Activated CD8-positive, alpha-beta T cell treated with anti-CD3 and anti-CD28 coated beads, Interleukin-2, amount 10 ng/mL, durations not matched to agents 7 days and 5 days (primary cell): ENCODE measurements at regions not wholly inside any gene's neighbourhood (a gene's known extent, or its start where the extent isn't known, plus 50 kb on each side); places are given as distances from the start of the nearest gene placed in this dataset.

Experiments
- ATAC-seq: fragments of 150-1000 bp; cut with Tn5 transposase; one replicate; pipeline ENCODE4 v1.10.0; 2021; ENCODE audit warnings: moderate library complexity
- CTCF ChIA-PET: fragments of 350-600 bp; sonication (Branson Sonifier 250); formaldehyde crosslinking; loops from one replicate; lab custom pipeline; 2021; ENCODE audit warnings: antibody characterized with exemption; lab: Charles Lee
- POLR2A ChIA-PET: fragments of 350-600 bp; sonication (Branson Sonifier 250); formaldehyde crosslinking; loops from one replicate; lab custom pipeline; 2021; ENCODE audit warnings: antibody characterized with exemption; lab: Charles Lee
- DNase-seq: peaks from one replicate; pipeline ENCODE4 v3.0.0-alpha.2; 2020
- H3K27ac Mint-ChIP-seq: one replicate; pipeline ENCODE4 v1.8.0; 2021; ENCODE audit warnings: mild to moderate bottlenecking, mixed read lengths
- H3K27me3 Mint-ChIP-seq: one replicate; pipeline ENCODE4 v1.8.0; 2021; ENCODE audit warnings: low read depth, mixed read lengths
- H3K36me3 Mint-ChIP-seq: one replicate; pipeline ENCODE4 v1.8.0; 2021; ENCODE audit warnings: low read depth, mixed read lengths
- H3K4me1 Mint-ChIP-seq: one replicate; pipeline ENCODE4 v1.8.0; 2021; ENCODE audit warnings: low read depth, mixed read lengths
- H3K4me3 Mint-ChIP-seq: one replicate; pipeline ENCODE4 v1.8.0; 2021; ENCODE audit warnings: mild to moderate bottlenecking, mixed read lengths
- H3K9me3 Mint-ChIP-seq: one replicate; pipeline ENCODE4 v1.8.0; 2022; ENCODE audit warnings: mixed read lengths; ENCODE audit not compliant: insufficient read depth

DNA sequence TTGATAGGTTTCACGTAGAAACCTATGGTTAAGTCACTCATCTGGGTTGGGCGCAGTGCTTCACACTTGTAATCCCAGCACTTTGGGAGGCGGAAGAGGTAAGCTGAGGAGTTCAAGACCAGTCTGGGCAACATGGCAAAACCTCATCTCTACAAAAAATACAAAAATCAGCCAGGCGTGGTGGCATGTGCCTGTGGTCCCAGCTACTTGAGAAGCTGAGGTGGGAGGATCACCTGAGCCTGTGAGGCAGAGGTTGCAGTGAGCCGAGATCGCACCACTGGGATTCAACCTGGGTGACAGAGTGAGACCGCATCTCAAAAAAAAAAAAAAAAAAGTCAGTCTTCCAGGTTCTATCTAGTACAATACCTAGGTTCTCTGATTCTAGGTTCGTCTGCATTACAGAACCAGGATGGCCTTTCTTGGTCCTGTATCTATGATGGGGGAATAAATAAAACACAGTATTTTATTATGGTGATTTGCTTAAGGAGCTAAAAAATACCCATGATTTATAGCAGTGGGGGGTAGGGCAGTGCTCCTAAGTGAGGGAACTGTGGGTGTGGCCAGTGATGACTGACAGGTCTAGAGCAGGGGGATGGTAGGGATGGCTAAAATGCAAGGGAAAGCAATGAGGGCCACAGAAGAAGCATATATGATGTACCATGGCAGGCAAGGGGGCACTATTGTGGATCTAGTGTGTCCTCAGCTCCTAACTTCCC is 65.5 kb upstream of the NUP160 start:
- Mint-ChIP-seq H3K36me3 (no peaks in the 10 kb centered on the region), H3K9me3 (no peaks in the 10 kb centered on the region), H3K27me3 (no peaks in the 10 kb centered on the region), H3K27ac (no peak overlapping the region), H3K4me3 (no peak overlapping the region), H3K4me1 (peaks cover 26% of the 10 kb centered on the region)
- POLR2A ChIA-PET, result no interaction called here
- DNase-seq (no peak), ATAC-seq (no peak)
- CTCF ChIA-PET, result interaction anchor here (1.2 to 1.7 kb wide), 3 partner anchors 21 to 195 kb away, joined by 3 to 7 read pairs (median 5); no protein-coding TSS in a partner anchor

DNA sequence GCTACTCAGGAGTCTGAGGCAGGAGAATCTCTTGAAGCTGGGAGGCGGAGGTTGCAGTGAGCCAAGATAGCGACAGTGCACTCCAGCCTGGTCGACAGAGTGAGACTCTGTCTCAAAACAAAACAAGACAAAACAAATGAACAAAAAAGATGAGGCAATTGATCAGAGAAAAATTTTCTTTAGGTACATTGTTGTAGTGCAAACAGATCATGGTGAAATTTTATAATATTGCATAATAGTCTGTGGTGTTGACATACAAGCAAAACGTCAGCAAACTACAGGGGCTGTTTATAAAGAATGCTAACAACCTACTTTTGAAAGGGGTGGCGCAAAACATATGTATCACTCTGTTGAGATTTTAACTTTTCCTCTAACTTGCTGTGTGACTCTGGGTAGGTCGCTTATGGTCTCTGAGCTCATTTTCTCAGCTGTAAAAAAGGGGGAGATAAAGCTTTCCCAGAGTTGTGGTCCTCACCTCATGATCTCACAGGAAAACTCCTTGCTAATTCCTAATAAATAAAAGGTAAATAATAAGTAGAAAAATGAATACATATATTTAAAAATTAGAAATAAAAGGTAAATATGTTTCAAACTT is 64.8 kb upstream of the NUP160 start:
- H3K27ac Mint-ChIP-seq, result no peak overlapping the region
- no peaks in the 10 kb centered on the region for H3K9me3 Mint-ChIP-seq
- H3K4me1 Mint-ChIP-seq, result peaks cover 21% of the 10 kb centered on the region
- CTCF ChIA-PET, result interaction anchor here (1.2 to 1.7 kb wide), 3 partner anchors 22 to 196 kb away, joined by 3 to 7 read pairs (median 5); no protein-coding TSS in a partner anchor
- no peak overlapping the region for H3K4me3 Mint-ChIP-seq
- H3K27me3 Mint-ChIP-seq, result no peaks in the 10 kb centered on the region
- no peak for DNase-seq
- H3K36me3 Mint-ChIP-seq, result no peaks in the 10 kb centered on the region
- ATAC-seq, result no peak
- POLR2A ChIA-PET, result no interaction called here

DNA sequence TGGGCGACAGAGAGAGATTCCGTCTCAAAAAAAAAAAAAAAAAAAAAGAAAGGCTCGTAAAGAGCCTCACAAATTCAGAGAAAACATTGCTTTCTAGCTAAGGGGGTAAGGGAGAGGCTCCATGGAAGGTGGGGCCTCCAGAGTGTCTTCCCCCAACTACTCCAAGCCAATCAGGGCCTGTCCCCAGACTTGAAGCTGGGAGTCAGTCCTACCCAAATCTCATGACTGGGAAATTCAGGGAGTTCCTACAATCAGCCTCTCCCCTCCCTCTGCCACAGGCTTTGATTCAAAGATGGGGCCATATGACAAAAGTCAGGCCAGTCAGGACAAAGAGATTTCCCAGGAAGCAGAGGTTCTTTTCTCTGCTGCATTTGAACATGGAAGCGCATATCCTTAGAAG is 63.0 kb upstream of the NUP160 start:
- H3K4me3 Mint-ChIP-seq, result no peak overlapping the region
- H3K9me3 Mint-ChIP-seq, result no peaks in the 10 kb centered on the region
- DNase-seq, result no peak
- H3K36me3 Mint-ChIP-seq, result no peaks in the 10 kb centered on the region
- H3K4me1 Mint-ChIP-seq, result peaks cover 18% of the 10 kb centered on the region
- ChIA-PET POLR2A (no interaction called here), CTCF (no interaction called here)
- peaks cover 2% of the 10 kb centered on the region for H3K27me3 Mint-ChIP-seq
- no peak overlapping the region for H3K27ac Mint-ChIP-seq
- no peak for ATAC-seq

DNA sequence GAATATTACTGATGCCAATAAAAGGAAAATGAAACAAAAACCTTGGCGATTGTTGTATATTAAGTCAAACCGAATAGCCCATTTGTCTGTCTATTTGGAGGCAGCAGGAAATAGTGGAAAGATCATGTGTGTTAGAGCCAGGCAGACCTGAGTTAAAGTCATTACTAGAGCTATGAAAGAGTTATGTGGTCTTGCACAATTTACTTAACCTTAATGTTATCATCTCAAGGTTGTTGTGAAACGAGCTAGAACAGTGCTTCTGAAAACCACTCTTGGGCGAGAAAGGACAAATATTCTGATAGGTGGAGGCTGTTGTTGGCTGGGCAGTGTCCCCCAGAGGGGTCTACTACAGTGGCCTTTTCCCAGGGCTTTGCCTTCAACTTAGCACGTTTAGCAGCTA is 60.0 kb upstream of the NUP160 start:
- Mint-ChIP-seq H3K27ac (no peak overlapping the region), H3K4me3 (no peak overlapping the region), H3K4me1 (peaks cover 6% of the 10 kb centered on the region), H3K27me3 (peaks cover 2% of the 10 kb centered on the region), H3K9me3 (no peaks in the 10 kb centered on the region), H3K36me3 (no peaks in the 10 kb centered on the region)
- ChIA-PET CTCF (interaction anchor here (0.7 to 1.5 kb wide), 2 partner anchors 26 to 148 kb away, joined by 3 to 4 read pairs; no protein-coding TSS in a partner anchor), POLR2A (no interaction called here)
- ATAC-seq (no peak), DNase-seq (no peak)

DNA sequence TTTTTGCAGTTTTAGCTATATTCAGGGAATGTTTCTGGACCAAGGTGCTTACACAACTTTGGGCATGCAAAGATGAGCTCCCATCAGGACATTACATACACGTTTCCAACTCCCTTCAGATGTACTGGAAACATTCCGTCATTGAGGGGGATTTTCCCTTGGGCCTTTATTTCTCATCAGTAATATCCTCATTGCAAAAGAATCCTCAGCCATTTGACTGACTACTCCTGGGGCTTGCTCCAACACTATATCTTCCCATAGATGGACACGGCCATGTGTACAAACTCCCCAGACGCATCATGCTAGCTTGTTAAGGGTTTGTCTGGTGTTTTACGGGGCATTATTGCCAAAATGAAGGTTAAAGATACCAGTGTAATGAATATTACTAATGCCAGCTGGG is 59.3 kb upstream of the NUP160 start:
- no peaks in the 10 kb centered on the region for H3K9me3 Mint-ChIP-seq
- ATAC-seq, result no peak
- CTCF ChIA-PET, result no interaction called here
- H3K4me3 Mint-ChIP-seq, result no peak overlapping the region
- H3K27me3 Mint-ChIP-seq, result peaks cover 2% of the 10 kb centered on the region
- no peak for DNase-seq
- no peak overlapping the region for H3K27ac Mint-ChIP-seq
- POLR2A ChIA-PET, result no interaction called here
- H3K4me1 Mint-ChIP-seq, result peaks cover 6% of the 10 kb centered on the region
- no peaks in the 10 kb centered on the region for H3K36me3 Mint-ChIP-seq

DNA sequence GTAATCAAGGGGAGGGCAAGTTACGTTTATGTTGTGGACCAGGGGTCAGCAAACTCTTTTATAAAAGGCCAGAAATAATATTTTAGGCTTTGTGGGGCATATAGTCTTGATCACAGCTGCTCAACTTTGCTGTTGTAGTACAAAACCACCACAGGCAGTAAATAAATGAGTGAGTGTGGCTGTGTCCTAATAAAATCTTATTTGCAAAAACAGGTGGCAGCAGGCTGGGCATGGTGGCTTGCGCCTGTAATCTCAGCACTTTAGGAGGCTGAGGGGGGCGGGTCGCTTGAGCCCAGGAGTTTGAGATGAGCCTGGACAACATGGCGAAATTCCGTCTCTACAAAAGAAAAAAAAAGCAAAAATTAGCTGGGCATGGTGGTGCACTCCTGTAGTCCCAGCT is 57.9 kb upstream of the NUP160 start:
- H3K36me3 Mint-ChIP-seq, result no peaks in the 10 kb centered on the region
- no peak overlapping the region for H3K4me3 Mint-ChIP-seq
- DNase-seq, result no peak
- no peaks in the 10 kb centered on the region for H3K9me3 Mint-ChIP-seq
- ChIA-PET POLR2A (no interaction called here), CTCF (no interaction called here)
- no peak overlapping the region for H3K27ac Mint-ChIP-seq
- no peak for ATAC-seq
- H3K4me1 Mint-ChIP-seq, result peaks cover 6% of the 10 kb centered on the region
- peaks cover 2% of the 10 kb centered on the region for H3K27me3 Mint-ChIP-seq

GRCh38 chr11:47905358-47906059 is 57.4 kb upstream of the NUP160 start:
- no peak overlapping the region for H3K4me3 Mint-ChIP-seq
- DNase-seq (no peak), ATAC-seq (no peak)
- H3K4me1 Mint-ChIP-seq, result peaks cover 7% of the 10 kb centered on the region
- POLR2A ChIA-PET, result no interaction called here
- H3K27me3 Mint-ChIP-seq, result peaks cover 2% of the 10 kb centered on the region
- no peak overlapping the region for H3K27ac Mint-ChIP-seq
- CTCF ChIA-PET, result no interaction called here
- no peaks in the 10 kb centered on the region for H3K36me3 Mint-ChIP-seq
- no peaks in the 10 kb centered on the region for H3K9me3 Mint-ChIP-seq

GRCh38 chr11:47904808-47905207 is 56.7 kb upstream of the NUP160 start:
- Mint-ChIP-seq H3K4me1 (peaks cover 14% of the 10 kb centered on the region), H3K36me3 (no peaks in the 10 kb centered on the region), H3K9me3 (no peaks in the 10 kb centered on the region), H3K4me3 (no peak overlapping the region), H3K27me3 (peaks cover 2% of the 10 kb centered on the region), H3K27ac (no peak overlapping the region)
- DNase-seq (no peak), ATAC-seq (no peak)
- ChIA-PET POLR2A (no interaction called here), CTCF (no interaction called here)

- Mint-ChIP-seq H3K4me1 (peaks cover 19% of the 10 kb centered on the region), H3K9me3 (no peaks in the 10 kb centered on the region), H3K27me3 (peaks cover 2% of the 10 kb centered on the region), H3K4me3 (no peak overlapping the region), H3K36me3 (no peaks in the 10 kb centered on the region), H3K27ac (no peak overlapping the region)
- ChIA-PET POLR2A (no interaction called here), CTCF (no interaction called here)
- no peak for DNase-seq
- no peak for ATAC-seq
These were observed 55.9 kb upstream of the NUP160 start for GRCh38 chr11:47904048-47904447.

DNA sequence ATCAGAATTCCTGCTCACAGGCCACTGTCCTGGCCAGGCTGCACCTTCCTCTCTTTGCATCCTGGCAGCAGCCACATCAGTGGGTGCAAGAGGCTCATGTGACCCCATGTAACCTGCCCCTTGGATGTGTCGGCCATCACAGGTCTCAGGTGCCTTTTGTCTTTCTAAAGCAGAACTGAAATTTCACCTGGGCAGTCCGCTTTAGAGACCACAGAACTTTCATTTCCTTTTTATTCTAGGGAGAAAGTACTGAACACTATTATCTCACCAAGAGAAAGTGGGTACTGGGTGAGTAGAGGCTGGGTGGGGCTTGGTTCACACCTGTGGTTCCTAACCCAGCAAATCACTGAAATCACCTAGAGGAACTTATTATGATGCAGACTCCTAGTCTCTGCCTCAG is 51.7 kb upstream of the NUP160 start:
- ATAC-seq, result peak; percentile 55
- H3K27ac Mint-ChIP-seq, result no peak overlapping the region

More for the DNA sequence above, 51.7 kb upstream of the NUP160 start:
- ChIA-PET CTCF (no interaction called here), POLR2A (no interaction called here)
- Mint-ChIP-seq H3K4me1 (peaks cover 15% of the 10 kb centered on the region), H3K4me3 (no peak overlapping the region), H3K9me3 (no peaks in the 10 kb centered on the region), H3K36me3 (no peaks in the 10 kb centered on the region), H3K27me3 (peaks cover 2% of the 10 kb centered on the region)
- no peak for DNase-seq
